SK-N-SH (cell line): ENCODE measurements at regions not wholly inside any gene's neighbourhood (a gene's known extent, or its start where the extent isn't known, plus 50 kb on each side); places are given as distances from the start of the nearest gene placed in this dataset.

Source experiments
- CTCF ChIA-PET: fragments of 300-600, 350-600 bp; formaldehyde crosslinking; extraction: SDS; loops from one replicate; lab custom pipeline; 2021; lab: Yijun Ruan, JAX
- POLR2A ChIA-PET: fragments of 350-600 bp; sonication (Branson Sonifier 250); formaldehyde crosslinking; extraction: SDS; loops from one replicate; lab custom pipeline; 2020; ENCODE audit warnings: antibody characterized with exemption, inconsistent platforms; lab: Yijun Ruan, JAX
- DNase-seq: peaks from one replicate; pipeline ENCODE4 v3.0.0; 2012
- H2AFZ ChIP-seq: fragments of 200-600 bp; sonication (generic); 2 replicates; pipeline ENCODE4 v1.8.1; 2016; ENCODE audit warnings: antibody characterized with exemption, mild to moderate bottlenecking, low read depth
- H3F3A ChIP-seq: fragments of 200-600 bp; sonication (generic); replicated peaks from 2 replicates; pipeline ENCODE3; 2016; ENCODE audit warnings: antibody characterized with exemption, mild to moderate bottlenecking; ENCODE audit not compliant: insufficient read depth
- H3K27ac ChIP-seq, 2 experiments: fragments of 200-500 bp in 1 of 2; fragments of 200-600 bp in 1 of 2; sonication (Bioruptor generic) in 1 of 2; sonication (generic), shearing (Covaris generic) in 1 of 2; 2 replicates each; pipeline versions ENCODE4 v1.5.1 to v1.6.1; 2014 to 2016; ENCODE audit warnings: low read depth in 2 of 2, inconsistent platforms in 1 of 2, low read length in 1 of 2, mild to moderate bottlenecking in 1 of 2, mixed read lengths in 1 of 2
- H3K27me3 ChIP-seq: fragments of 200-600 bp; sonication (generic), shearing (Covaris generic); 2 replicates; pipeline ENCODE4 v1.6.1; 2016; ENCODE audit warnings: mixed run types; ENCODE audit not compliant: insufficient read depth
- H3K36me3 ChIP-seq, 2 experiments: fragments of 200-500 bp in 1 of 2; fragments of 200-600 bp in 1 of 2; sonication (Bioruptor generic) in 1 of 2; sonication (generic) in 1 of 2; replicated peaks in 1 of 2; 2 replicates each; pipeline versions ENCODE3 to v1.5.1; 2014 to 2016; ENCODE audit warnings: low read length in 1 of 2, mild to moderate bottlenecking in 1 of 2; ENCODE audit not compliant: insufficient read depth in 2 of 2, control insufficient read depth in 1 of 2
- H3K4me1 ChIP-seq, 2 experiments: fragments of 200-500 bp in 1 of 2; fragments of 200-600 bp in 1 of 2; sonication (Bioruptor generic) in 1 of 2; sonication (generic), shearing (Covaris generic) in 1 of 2; 2 replicates each; pipeline versions ENCODE4 v1.5.1 to v1.6.1; 2014 to 2016; ENCODE audit warnings: low read depth in 1 of 2, low read length in 1 of 2, mixed run types in 1 of 2; ENCODE audit not compliant: insufficient read depth in 2 of 2, control insufficient read depth in 1 of 2
- H3K4me2 ChIP-seq: fragments of 200-600 bp; sonication (generic), shearing (Covaris generic); 2 replicates; pipeline ENCODE4 v1.6.1; 2017; ENCODE audit warnings: mixed run types
- H3K4me3 ChIP-seq, 2 experiments: fragments of 200-500 bp in 1 of 2; fragments of 200-600 bp in 1 of 2; sonication (Bioruptor generic) in 1 of 2; sonication (generic), shearing (Covaris generic) in 1 of 2; 2 replicates each; pipeline versions ENCODE4 v1.5.1 to v1.8.1; 2014 to 2016; ENCODE audit warnings: low read depth in 2 of 2, inconsistent platforms in 1 of 2, low read length in 1 of 2, mild to moderate bottlenecking in 1 of 2, mixed read lengths in 1 of 2, moderate library complexity in 1 of 2
- H3K79me2 ChIP-seq: fragments of 200-600 bp; sonication (generic); 2 replicates; pipeline ENCODE4 v1.8.1; 2017; ENCODE audit warnings: mild to moderate bottlenecking; ENCODE audit not compliant: insufficient read depth
- H3K9ac ChIP-seq: fragments of 200-600 bp; sonication (generic); 2 replicates; pipeline ENCODE4 v1.6.1; 2017; ENCODE audit warnings: mixed run types
- H3K9me2 ChIP-seq: fragments of 200-600 bp; sonication (generic); 2 replicates; pipeline ENCODE4 v1.6.1; 2017; ENCODE audit warnings: mixed run types
- H3K9me3 ChIP-seq: fragments of 200-600 bp; sonication (generic); 2 replicates; pipeline ENCODE4 v1.6.1; 2017; ENCODE audit warnings: mixed run types, mild to moderate bottlenecking, moderate library complexity
- H4K20me1 ChIP-seq: fragments of 200-600 bp; sonication (generic); 2 replicates; pipeline ENCODE4 v1.6.1; 2017; ENCODE audit warnings: mild to moderate bottlenecking, mixed run types; ENCODE audit not compliant: insufficient read depth
- CHD2 ChIP-seq: fragments of 150-350 bp; IDR thresholded peaks from 2 replicates; pipeline ENCODE4 v1.6.1; 2018; ENCODE audit warnings: low read length; ENCODE audit not compliant: partially characterized antibody
- EP300 ChIP-seq, 2 experiments: IDR thresholded peaks; 2 replicates each; pipeline versions ENCODE4 v1.4.0 to v1.6.1; 2012; ENCODE audit warnings: borderline replicate concordance in 1 of 2, low read depth in 1 of 2, low read length in 1 of 2
- FOSL2 ChIP-seq: IDR thresholded peaks from 2 replicates; pipeline ENCODE4 v1.4.0; 2012; ENCODE audit warnings: low read depth, mild to moderate bottlenecking, moderate library complexity, borderline replicate concordance
- GABPA ChIP-seq: IDR thresholded peaks from 2 replicates; pipeline ENCODE4 v1.4.0; 2012; ENCODE audit warnings: low read depth, mild to moderate bottlenecking
- MEF2A ChIP-seq: IDR thresholded peaks from 2 replicates; pipeline ENCODE4 v1.4.0; 2012; ENCODE audit warnings: low read depth, borderline replicate concordance
- NRF1 ChIP-seq: IDR thresholded peaks from 2 replicates; pipeline ENCODE4 v1.6.1; 2012; ENCODE audit warnings: low read depth, mild to moderate bottlenecking, low read length
- POLR2AphosphoS5 ChIP-seq: IDR thresholded peaks from 2 replicates; pipeline ENCODE4 v1.6.1; 2012; ENCODE audit warnings: low read depth, low read length
- RAD21 ChIP-seq: IDR thresholded peaks from 2 replicates; pipeline ENCODE4 v1.6.1; 2012; ENCODE audit warnings: mild to moderate bottlenecking, low read length
- RCOR1 ChIP-seq: fragments of 150-350 bp; IDR thresholded peaks from 2 replicates; pipeline ENCODE4 v1.6.1; 2017; ENCODE audit warnings: antibody characterized with exemption, low read length
- SMC3 ChIP-seq: IDR thresholded peaks from 2 replicates; pipeline ENCODE4 v1.6.1; 2012; ENCODE audit warnings: low read depth, low read length, improper control_type of control experiment
- TAF1 ChIP-seq: IDR thresholded peaks from 2 replicates; pipeline ENCODE4 v1.6.1; 2012; ENCODE audit warnings: low read depth, mild to moderate bottlenecking, low read length, moderate library complexity, borderline replicate concordance
- YY1 ChIP-seq: IDR thresholded peaks from 2 replicates; pipeline ENCODE4 v1.4.0; 2012; ENCODE audit warnings: low read depth, mild to moderate bottlenecking
- WGBS: methylation state at CpG from one replicate; pipeline ENCODE4 v1.1.6; 2017; ENCODE audit warnings: low lambda C conversion rate; 5-methylcytosine and 5-hydroxymethylcytosine counted together
- TF ChIP-seq, protein P1 (sequence below): IDR thresholded peaks from 2 replicates; pipeline ENCODE4 v1.6.1; 2012; ENCODE audit warnings: mild to moderate bottlenecking, low read depth, low read length, moderate library complexity
- TF ChIP-seq, protein P2 (sequence below): IDR thresholded peaks from 2 replicates; pipeline ENCODE4 v1.4.0; 2012; ENCODE audit warnings: low read depth, borderline replicate concordance
- TF ChIP-seq, protein P3 (sequence below): fragments of 200-600 bp; sonication (generic); IDR thresholded peaks from 2 replicates; pipeline ENCODE4 v1.6.1; 2017; ENCODE audit warnings: antibody characterized with exemption, mild to moderate bottlenecking, moderate library complexity
- TF ChIP-seq, protein P4 (sequence below): fragments of 150-350 bp; IDR thresholded peaks from 2 replicates; pipeline ENCODE4 v1.6.1; 2016; ENCODE audit warnings: mild to moderate bottlenecking, low read depth, low read length
- TF ChIP-seq, protein P5 (sequence below): fragments of 150-350 bp; IDR thresholded peaks from 2 replicates; pipeline ENCODE4 v1.6.1; 2017; ENCODE audit warnings: antibody characterized with exemption, low read length, low read depth, borderline replicate concordance
- TF ChIP-seq, protein P6 (sequence below): IDR thresholded peaks from 2 replicates; pipeline ENCODE4 v1.4.0; 2012; ENCODE audit warnings: low read depth

DNA sequence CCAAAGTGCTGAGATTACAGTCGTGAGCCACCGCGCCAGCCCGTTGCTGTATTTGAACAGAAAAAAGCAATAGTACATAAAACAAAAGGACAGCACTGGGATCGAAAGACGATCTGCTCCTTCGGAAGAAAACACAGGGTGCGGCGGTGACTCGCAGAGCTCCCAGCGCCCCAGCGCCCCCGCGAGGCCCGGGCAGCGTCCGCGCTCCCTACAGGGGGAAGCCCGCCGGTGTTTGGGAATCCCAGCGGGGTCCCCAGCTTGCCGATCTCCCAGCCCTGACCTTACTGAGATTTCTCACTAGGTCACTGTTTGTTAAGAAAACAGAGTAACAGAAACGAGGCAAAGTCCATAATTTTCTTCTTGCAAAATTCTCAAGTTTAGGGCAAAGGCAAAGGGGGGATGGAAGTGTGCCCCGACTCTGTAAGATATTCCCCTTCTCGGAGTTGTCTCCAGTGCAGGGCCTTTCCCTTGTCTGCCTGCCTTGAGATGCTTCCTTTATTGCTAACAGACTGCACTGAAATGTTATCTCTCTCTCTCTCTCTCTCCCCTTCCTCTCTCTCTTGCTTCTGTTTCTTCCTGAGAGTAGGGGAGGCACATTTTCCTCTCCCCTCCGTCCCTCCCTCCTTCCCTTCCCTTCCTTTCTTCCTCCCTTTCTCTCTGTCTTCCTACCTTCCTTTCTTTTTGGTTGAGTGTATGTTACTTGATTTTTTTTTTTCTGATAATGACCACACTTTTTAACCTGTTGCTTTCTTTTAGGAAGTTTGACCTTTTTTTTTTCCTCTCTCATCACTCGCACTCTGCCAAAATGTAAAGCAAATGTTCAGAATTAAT is 91.9 kb downstream of the TMEM30B start:
- H2AFZ ChIP-seq = peak overlapping the region; percentile 39; the same call in 1 of the 2 replicates
- H3K9me3 ChIP-seq = no peaks in the 10 kb centered on the region
- TF ChIP-seq, protein P1, sequence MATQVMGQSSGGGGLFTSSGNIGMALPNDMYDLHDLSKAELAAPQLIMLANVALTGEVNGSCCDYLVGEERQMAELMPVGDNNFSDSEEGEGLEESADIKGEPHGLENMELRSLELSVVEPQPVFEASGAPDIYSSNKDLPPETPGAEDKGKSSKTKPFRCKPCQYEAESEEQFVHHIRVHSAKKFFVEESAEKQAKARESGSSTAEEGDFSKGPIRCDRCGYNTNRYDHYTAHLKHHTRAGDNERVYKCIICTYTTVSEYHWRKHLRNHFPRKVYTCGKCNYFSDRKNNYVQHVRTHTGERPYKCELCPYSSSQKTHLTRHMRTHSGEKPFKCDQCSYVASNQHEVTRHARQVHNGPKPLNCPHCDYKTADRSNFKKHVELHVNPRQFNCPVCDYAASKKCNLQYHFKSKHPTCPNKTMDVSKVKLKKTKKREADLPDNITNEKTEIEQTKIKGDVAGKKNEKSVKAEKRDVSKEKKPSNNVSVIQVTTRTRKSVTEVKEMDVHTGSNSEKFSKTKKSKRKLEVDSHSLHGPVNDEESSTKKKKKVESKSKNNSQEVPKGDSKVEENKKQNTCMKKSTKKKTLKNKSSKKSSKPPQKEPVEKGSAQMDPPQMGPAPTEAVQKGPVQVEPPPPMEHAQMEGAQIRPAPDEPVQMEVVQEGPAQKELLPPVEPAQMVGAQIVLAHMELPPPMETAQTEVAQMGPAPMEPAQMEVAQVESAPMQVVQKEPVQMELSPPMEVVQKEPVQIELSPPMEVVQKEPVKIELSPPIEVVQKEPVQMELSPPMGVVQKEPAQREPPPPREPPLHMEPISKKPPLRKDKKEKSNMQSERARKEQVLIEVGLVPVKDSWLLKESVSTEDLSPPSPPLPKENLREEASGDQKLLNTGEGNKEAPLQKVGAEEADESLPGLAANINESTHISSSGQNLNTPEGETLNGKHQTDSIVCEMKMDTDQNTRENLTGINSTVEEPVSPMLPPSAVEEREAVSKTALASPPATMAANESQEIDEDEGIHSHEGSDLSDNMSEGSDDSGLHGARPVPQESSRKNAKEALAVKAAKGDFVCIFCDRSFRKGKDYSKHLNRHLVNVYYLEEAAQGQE = no peak
- TF ChIP-seq RCOR1 = no peak
- no peak for TF ChIP-seq YY1
- no peak for TF ChIP-seq TAF1
- TF ChIP-seq MEF2A = no peak
- no peak for TF ChIP-seq EP300 (IDR thresholded peaks at IDR 0.05; ENCODE audit: borderline replicate concordance in 1 of 2, low read depth in 1 of 2, low read length in 1 of 2)
- TF ChIP-seq, protein P2, sequence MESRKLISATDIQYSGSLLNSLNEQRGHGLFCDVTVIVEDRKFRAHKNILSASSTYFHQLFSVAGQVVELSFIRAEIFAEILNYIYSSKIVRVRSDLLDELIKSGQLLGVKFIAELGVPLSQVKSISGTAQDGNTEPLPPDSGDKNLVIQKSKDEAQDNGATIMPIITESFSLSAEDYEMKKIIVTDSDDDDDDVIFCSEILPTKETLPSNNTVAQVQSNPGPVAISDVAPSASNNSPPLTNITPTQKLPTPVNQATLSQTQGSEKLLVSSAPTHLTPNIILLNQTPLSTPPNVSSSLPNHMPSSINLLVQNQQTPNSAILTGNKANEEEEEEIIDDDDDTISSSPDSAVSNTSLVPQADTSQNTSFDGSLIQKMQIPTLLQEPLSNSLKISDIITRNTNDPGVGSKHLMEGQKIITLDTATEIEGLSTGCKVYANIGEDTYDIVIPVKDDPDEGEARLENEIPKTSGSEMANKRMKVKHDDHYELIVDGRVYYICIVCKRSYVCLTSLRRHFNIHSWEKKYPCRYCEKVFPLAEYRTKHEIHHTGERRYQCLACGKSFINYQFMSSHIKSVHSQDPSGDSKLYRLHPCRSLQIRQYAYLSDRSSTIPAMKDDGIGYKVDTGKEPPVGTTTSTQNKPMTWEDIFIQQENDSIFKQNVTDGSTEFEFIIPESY = no peak
- TF ChIP-seq, protein P3, sequence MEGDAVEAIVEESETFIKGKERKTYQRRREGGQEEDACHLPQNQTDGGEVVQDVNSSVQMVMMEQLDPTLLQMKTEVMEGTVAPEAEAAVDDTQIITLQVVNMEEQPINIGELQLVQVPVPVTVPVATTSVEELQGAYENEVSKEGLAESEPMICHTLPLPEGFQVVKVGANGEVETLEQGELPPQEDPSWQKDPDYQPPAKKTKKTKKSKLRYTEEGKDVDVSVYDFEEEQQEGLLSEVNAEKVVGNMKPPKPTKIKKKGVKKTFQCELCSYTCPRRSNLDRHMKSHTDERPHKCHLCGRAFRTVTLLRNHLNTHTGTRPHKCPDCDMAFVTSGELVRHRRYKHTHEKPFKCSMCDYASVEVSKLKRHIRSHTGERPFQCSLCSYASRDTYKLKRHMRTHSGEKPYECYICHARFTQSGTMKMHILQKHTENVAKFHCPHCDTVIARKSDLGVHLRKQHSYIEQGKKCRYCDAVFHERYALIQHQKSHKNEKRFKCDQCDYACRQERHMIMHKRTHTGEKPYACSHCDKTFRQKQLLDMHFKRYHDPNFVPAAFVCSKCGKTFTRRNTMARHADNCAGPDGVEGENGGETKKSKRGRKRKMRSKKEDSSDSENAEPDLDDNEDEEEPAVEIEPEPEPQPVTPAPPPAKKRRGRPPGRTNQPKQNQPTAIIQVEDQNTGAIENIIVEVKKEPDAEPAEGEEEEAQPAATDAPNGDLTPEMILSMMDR = peak; percentile 32
- TF ChIP-seq CHD2 = no peak
- 0 out of 2 replicates have a peak, but pooled peaks have one; percentile 4 for TF ChIP-seq SMC3
- TF ChIP-seq GABPA = no peak
- peak; percentile 46 for TF ChIP-seq RAD21
- TF ChIP-seq FOSL2 = no peak
- no peak for TF ChIP-seq POLR2AphosphoS5
- TF ChIP-seq, protein P4, sequence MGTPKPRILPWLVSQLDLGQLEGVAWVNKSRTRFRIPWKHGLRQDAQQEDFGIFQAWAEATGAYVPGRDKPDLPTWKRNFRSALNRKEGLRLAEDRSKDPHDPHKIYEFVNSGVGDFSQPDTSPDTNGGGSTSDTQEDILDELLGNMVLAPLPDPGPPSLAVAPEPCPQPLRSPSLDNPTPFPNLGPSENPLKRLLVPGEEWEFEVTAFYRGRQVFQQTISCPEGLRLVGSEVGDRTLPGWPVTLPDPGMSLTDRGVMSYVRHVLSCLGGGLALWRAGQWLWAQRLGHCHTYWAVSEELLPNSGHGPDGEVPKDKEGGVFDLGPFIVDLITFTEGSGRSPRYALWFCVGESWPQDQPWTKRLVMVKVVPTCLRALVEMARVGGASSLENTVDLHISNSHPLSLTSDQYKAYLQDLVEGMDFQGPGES = no peak
- no peak for TF ChIP-seq NRF1
- TF ChIP-seq, protein P5, sequence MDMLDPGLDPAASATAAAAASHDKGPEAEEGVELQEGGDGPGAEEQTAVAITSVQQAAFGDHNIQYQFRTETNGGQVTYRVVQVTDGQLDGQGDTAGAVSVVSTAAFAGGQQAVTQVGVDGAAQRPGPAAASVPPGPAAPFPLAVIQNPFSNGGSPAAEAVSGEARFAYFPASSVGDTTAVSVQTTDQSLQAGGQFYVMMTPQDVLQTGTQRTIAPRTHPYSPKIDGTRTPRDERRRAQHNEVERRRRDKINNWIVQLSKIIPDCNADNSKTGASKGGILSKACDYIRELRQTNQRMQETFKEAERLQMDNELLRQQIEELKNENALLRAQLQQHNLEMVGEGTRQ = no peak
- TF ChIP-seq, protein P6, sequence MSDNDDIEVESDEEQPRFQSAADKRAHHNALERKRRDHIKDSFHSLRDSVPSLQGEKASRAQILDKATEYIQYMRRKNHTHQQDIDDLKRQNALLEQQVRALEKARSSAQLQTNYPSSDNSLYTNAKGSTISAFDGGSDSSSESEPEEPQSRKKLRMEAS = no peak
- no peaks in the 10 kb centered on the region for H4K20me1 ChIP-seq
- ChIA-PET POLR2A (no interaction called here), CTCF (interaction anchor here (0.8 to 1.1 kb wide), 3 partner anchors 12 to 162 kb away, joined by 3 read pairs; no protein-coding TSS in a partner anchor)
- H3K9ac ChIP-seq = no peak overlapping the region
- 50% methylated on average over 19 of the region's 27 CpGs for whole genome bisulfite sequencing
- peaks cover 11% of the 10 kb centered on the region for H3F3A ChIP-seq
- peaks cover 4 to 12% of the 10 kb centered on the region in 2 experiments; a peak in 3 of 4 replicates for H3K4me1 ChIP-seq
- no peaks in the 10 kb centered on the region for H3K36me3 ChIP-seq
- no peak overlapping the region for H3K4me2 ChIP-seq
- no peaks in the 10 kb centered on the region for H3K79me2 ChIP-seq
- H3K4me3 ChIP-seq = no peak overlapping the region; a peak in 1 of 4 replicates
- no peaks in the 10 kb centered on the region for H3K9me2 ChIP-seq
- H3K27me3 ChIP-seq = no peaks in the 10 kb centered on the region
- peak; percentile 73 for DNase-seq
- H3K27ac ChIP-seq = no peak overlapping the region
